Activated T-helper 9 cell treated with anti-CD3 and anti-CD28 coated beads, Interleukin-2, amount 50 U/mL, for 16 hours (primary cell): ENCODE measurements at regions not wholly inside any gene's neighbourhood (a gene's known extent, or its start where the extent isn't known, plus 50 kb on each side); places are given as distances from the start of the nearest gene placed in this dataset.
"Not testable (repeated sequence)": the region's sequence is repeated elsewhere in the genome, so short reads cannot be mapped to it uniquely, and the experiment has no call there.

ENCODE experiments used
- DNase-seq: peaks from one replicate; pipeline ENCODE4 v3.0.0-alpha.2; 2020; ENCODE audit warnings: low read depth

DNA sequence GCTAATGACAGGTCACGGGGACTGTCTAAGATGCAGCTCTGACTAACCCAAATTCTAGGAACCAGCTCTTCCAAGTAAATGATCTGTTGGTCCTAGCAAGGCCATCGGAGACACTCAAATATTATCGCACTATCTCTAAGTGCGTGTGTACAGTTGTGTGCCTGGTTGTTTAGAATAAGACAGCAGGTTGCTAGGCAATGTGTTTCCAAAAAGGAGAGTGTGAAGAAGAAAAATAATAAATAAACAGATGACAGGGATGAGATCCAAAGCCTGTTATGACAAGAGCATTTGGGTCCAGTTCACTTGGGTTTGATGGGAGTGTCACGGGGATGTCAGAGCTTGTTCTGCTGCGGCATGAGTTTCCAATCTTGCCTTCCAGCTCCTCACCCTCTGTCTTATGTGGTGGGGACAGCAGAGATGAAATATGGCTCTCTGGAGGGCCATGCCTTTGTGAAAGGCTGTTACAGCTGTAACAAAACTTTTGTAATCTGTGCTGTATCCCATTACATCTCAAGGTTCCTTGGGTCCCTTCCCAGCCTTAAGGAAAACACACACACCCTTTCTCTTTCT lies 127.5 kb upstream of the TNP1 start:
- no peak for DNase-seq

DNA sequence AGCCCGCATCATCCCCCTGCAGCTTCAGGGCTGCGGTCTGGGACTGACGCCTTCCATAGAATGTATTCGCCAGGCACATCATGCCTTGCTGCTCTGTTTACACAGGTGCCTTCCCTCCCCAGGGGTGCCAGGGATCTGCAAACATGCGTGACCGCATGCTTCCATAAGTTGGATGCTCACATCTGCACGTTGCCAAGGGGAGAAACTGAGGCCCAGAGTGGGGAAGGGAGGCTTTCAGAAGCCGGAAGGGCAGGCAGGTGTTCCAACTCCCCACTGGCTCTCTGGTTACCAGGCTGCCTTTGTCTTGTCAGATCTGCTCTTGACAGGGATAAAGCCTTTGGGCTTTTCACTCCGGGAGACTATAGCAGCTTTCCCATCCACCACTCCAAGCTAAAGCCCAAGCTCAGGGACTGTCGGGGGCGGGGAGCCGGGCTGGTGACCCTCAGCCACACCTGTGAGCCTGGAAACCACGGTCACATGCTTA lies 125.8 kb upstream of the TNP1 start:
- no peak for DNase-seq

DNA sequence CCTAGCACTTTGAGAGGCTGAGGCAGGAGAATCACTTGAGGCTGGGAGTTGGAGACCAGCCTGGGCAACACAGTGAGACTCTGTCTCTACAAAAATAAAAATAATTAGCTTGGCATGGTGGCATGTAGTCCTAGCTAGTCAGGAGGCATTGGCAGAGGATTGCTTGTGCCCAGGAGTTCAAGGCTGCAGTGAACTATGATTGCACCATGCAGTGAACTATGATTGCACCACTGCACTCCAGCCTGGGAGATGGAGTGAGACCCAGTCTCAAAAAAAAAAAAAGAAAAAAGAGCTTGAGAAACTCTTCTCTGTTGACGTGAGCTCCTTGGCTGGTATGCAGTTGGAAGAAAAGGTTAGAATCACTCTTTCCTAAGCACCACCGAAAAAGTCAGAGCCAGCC lies 125.1 kb upstream of the TNP1 start:
- no peak for DNase-seq

DNA sequence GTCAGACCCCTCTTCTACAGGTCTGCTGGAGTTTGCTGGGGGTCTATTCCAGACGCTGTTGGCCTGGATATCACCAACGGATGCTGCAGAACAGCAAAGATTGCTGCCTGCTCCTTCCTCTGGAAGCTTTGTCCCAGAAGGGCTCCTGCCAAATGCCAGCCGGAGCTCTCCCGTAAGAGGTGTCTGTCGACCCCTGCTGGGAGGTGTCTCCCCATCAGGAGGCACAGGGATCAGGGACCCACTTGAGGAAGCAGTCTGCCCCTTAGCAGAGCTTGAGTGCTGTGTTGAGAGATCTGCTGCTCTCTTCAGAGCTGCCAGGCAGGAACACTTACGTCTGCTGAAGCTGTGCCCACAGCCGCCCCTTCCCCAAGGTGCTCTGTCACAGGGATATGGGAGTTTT lies 122.1 kb upstream of the TNP1 start:
- not testable (repeated sequence) for DNase-seq

DNA sequence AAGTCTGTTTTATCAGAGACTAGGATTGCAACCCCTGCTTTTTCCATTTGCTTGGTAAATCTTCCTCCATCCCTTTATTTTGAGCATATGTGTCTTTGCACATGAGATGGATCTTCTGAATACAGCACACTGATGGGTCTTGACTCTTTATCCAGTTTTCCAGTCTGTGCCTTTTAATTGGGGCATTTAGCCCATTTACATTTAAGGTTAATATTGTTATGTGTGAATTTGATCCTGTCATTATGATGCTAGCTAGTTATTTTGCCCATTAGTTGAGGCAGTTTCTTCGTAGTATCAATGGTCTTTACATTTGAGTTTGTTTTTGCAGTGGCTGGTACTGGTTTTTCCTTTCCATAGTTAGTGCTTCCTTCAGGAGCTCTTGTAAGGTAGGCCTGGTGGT lies 120.6 kb upstream of the TNP1 start:
- not testable (repeated sequence) for DNase-seq

DNA sequence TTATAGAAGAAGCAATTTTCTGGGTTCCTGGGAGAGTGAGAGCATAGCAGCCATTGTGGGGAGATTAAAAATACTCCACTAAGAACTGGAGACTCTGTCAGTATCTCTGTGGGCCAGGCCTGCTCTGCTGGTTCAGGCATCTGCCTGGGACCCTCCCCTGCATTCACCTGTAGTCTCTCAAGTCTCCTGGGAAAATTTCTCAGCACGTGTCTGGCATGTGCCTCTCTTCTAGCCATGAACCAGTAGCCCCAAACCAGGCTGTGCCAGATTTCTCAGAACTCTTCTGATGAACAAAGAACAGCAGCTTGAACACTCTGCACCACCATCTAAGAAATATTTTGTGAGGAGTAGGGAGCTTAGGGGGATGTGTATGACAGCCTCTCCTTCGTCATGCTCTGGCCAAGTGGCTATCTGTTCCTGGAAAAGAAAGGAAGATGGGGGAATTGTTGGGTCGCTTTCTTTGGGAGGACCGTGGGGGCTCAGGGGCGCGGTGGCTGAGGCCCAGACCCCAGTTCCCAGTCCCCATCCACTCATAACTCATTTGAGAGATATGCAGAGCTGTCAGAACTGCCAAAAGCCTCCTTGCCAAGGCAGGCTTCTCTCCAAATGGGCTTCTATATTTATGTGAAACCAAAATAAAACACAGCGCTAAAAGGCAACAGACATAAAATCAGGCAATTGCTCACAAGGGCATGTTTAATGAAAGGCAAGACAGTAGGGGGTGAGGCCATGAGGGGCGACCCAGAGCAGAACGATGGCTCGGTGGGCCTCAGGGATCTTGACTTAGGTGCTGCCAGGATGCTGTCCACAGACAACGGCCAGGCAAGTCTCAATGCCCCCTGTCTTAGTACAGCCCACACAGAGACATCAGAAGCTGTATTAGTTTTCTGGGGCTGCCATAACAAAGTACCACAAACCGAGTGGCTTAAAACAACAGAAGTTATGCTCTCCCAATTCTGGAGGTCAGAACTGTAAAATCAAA lies 114.7 kb upstream of the TNP1 start:
- DNase-seq = no peak

DNA sequence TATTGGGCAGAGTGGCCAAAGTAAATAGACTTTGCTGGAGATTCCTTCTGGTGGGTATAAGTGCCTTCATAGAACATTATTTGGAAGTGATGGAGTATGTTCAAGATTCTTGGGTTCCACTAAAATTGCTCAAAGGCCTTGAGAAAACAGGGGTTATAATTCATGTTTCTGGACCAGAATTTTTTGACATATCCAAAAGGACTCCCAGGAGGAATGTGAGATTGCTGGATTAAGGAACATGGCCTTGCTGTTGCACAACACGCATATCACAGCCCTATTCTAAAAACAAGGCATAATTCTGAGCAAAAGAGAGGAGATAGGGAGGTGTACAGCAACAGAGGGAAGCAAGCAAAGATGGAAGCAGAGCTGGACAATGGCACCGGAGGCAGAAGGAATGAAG lies 111.7 kb upstream of the TNP1 start:
- no peak for DNase-seq

DNA sequence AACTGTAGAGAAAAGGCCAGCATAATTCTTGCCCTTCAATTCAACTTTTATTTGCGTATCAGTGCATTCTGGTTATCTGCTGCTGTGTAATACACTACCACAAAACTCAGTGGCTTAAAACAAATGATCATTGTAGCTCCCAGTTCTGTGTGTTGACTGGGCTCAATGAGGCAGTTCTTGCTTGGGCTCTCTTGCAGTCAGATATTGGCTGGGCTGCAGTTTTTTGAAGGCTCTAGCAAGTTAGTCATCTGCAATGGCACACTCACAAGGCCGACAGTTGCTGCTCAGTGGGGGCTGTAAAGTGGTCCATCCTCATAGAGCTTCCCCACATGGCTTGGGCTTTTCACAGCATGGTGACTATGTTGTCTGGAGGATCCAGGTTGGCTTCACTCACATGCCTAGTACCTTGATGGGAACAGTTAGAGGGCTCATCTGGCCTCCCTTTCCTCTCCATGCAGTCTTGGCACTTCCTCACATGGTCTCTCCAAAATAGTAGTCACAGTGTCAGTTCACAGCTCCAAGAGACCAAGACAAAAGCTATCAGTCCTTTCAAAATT lies 110.6 kb upstream of the TNP1 start:
- no peak for DNase-seq

DNA sequence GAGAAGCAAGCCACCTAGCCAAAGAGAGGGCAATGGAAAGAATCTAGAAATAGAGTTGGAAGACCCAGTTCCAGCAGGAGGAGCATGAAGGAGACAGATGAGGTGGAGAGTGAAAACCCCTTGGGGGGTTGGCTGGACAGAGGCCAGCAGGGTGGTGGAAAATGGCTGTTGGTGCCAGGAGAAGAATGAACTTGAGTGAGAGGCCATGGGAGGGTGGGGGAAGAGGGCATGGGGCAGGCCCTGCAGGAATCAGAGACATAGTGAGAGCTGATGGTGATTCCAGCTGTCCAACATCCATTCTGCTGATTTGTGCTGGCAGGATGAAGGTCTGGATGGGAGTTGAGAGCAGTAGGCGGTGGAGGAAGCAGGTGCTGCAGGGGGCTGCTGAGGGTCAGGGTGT lies 108.0 kb upstream of the TNP1 start:
- DNase-seq = no peak

DNA sequence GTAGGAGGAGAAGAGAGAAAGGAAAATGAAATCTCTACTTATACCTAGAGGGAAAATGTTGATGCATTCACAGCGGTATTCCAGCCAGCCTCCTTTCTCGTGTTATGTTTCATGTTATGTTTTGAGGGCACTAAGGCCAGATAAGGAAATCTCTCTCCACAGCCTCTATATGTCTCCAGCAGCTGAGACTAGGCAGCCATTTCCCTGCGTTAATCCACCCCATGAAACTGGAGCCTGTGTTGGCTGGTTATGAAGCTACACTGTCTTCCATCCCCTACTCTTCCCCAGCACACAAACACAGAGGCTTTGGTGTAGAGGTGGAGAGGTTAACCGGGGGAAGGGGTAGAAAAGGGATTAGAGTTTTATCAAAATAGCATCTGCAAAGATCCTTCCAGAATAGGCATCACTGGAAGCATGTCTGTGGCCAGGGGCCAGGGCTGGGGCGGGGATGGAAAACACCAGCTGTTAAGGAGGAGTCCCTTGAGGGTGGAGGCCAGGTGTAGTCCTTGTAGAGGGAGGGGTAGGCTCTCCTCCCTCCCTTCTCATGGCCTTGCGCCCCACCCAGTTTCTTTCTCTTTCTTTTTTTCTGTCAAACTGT lies 100.9 kb upstream of the TNP1 start:
- DNase-seq = no peak

DNA sequence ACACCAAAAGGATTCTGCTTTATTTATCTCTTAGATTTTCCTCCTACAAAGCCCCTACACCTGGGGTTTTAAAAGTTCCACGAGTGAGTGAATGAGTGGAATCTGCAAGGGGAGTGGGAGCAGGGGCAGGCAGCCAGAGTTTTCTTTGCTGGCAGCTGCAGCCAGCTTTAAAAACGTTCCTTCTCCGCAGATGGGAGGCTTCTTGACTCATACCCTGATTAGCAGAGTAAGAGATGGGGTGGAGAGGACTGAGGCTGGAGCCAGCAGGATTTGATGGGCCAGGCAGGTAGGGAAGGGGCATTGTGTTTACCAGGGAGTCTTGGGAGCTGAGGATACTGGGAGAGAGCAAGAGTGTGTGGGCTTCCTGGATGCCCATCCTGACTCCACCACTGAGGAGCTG lies 99.6 kb upstream of the TNP1 start:
- DNase-seq = no peak

DNA sequence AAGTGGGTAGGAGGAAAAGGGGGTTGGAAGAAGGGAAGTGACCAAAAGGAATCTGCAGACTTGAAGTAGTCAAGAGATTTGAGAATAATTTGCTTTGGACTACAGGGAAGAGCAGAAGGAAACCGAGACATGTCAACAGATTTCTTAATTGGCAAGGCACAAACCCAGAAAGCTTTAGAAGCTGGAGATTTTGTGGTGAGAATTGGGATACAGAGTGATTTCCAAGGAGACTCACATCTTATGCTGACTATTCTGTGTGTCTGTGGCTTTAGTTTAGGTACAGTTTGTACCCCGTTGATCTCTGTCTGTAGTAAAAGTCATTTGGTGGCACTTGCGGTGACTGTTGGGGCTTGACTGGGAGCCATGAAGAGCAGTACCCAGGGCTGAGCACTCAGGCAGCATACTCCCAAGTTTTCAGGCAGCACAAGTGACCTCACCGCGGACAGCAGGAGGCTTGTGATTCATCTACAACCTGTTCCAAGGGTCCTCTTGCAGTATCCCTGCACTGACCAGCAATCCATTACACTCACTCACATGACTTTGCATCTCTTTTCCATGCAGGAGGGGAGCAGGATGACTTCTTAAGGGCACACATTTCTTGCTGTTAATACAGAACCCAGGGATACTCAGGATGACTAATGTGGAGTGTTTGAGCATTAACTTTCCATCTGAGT lies 97.1 kb upstream of the TNP1 start:
- no peak for DNase-seq

DNA sequence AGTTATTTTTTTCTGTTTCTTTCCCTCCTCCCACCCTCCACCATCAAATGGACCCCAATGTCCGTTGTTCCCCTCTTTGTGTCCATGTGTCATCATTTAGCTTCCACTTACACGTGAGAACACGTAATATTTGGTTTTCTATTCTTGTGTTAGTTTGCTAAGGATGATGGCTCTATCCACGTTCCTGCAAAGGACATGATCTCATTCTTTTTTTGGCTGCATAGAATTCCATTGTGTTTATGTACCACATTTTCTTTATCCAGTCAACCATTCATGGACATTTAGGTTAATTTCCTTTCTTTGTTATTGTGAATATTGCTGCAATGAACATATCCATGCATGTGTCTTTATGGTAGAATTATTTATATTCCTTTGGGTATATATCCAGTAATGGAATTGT lies 91.3 kb upstream of the TNP1 start:
- DNase-seq = no peak

DNA sequence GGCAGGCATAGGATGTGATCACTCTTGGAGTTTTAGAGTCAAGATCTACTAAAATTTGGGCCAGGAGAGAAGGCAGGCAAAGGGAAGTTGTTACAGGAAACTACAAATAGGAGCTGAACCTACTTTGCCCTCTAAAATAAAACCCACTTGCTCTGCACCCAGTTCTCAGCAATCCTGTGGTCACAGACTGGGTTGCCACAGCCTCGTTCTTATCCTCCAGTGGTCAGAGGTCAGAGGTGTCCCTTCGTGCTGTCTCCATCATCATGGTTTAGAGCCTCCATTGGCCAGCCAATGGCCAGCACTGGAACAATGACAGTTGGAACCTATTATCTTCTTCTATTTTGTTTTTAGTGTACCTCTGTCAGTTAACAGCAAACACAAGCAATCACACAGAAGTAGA lies 90.7 kb upstream of the TNP1 start:
- DNase-seq = no peak

DNA sequence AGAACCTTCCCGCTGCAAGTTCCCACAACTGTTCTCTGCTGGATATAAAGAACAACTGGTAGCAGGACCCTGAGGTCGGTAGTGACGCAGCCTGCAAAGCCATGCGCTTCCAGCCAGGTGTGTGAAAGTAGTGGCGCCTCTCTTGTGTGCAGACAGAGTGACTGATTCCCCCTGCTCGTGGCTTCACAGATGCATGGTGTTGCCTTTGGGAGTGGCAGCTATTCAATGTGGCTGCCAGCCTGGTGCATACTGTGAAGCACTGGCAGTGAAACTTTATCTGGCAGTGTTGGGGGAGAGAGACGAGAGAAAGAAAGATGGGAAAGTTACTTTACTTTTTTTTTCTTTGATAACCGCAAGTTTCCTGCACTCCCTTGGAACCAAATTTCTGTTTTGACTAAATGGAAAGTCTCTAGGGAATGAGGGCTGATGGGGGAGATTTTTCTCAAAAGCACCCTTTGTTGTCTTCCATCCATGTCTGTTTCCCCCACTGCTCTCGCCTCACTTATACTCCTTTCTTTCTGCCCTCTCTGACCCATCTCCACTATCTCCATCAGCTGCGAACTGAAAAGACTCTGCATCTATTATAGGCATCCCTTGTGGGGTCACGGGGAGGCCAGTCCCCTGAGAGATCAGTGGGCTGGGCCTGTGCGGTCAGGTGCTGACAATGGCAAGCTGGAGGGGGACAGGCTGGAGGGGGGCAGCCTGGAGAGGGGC lies 90.0 kb upstream of the TNP1 start:
- DNase-seq = no peak

DNA sequence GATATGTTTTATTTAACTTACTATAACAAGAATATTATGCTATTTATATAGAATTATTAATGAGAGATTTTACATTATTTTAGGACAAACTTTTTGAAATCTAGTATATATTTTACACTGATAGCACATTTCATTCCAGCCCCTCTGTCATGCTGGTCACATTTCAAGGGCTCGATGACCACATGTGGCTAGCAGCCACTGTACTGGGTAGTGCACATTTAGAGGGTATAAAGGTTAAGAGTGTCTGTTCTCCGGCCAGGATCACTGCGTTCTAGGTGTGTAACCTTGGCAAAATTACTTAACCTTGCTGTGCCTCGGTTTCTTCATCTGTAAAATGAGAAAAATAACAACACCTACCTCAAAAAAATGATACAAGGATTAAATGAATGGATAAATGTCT lies 87.2 kb upstream of the TNP1 start:
- no peak for DNase-seq

DNA sequence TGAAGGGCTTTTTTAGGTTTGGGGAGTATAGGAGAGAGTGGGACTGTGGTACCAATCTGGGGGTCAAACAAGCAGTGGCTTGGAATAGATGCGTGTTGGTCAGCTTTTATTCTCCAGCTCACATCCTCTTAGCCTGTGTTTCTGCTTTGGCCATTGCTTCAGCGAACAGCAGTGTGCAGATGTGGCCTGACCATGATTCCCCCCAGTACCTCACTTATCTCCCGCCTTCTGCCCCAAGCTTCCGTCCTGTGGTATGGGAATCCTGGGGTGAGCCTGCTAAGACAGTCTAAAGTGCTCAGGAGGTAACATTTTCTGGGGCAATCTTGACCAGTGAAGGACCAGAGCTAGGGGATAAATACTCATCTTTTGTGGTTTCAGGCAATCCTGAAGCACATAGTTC lies 84.9 kb upstream of the TNP1 start:
- no peak for DNase-seq

DNA sequence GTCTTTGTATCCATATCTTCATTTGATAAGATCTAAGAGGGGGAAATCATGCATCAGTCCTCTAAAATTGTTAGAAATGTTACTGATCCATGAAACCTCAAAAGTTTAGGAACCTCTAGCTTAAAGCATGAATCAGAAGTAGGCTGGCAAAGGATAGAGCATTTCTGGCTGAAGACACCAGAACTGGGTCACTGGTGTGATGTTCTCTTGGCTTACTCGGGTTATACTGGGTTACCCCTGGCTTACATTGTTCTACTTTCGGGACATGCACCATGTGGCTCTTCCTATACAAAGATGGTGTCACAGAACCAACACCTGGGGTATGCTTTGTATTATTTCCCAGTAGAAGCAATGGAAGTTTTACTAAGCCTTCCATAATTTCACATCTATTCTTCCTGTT lies 83.2 kb upstream of the TNP1 start:
- DNase-seq = no peak

DNA sequence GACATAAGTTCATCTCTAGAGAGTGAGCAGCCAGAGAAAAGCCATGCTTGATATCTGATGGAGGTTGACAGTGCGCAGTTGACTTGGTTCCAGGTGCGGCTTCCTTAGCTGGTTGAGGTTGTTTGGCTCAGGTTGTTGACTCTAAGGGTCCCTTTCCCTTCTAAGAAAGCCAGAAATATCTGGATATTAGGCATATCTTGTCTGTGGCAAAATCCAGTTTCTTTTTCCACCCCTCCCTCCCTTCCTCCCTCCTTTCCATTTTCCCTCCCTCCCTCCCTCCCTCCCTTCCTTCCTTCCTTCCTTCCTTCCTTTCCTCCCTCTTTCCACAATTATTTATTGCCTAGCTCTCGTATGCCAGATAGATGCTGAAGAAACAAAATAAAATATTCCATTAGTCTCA lies 82.6 kb upstream of the TNP1 start:
- no peak for DNase-seq

DNA sequence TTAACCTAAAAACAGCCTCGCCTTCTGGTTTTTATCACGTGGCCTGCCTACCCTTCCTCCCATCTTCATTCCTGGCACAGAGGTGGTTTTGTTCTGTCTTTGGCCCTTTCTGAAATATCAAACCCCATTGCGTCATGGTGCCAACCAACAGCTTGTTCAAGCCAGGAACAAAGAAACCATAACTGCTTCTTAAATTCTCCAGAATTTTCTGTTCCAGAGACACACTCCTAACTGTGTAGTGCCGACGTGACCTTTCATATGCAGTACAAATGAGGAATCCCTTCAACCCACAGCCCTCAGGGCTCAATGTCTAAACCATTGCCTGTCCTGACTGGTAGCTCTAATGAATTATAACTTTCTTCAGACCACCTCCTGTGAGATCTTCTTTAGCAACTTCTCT lies 82.2 kb upstream of the TNP1 start:
- DNase-seq = no peak

DNA sequence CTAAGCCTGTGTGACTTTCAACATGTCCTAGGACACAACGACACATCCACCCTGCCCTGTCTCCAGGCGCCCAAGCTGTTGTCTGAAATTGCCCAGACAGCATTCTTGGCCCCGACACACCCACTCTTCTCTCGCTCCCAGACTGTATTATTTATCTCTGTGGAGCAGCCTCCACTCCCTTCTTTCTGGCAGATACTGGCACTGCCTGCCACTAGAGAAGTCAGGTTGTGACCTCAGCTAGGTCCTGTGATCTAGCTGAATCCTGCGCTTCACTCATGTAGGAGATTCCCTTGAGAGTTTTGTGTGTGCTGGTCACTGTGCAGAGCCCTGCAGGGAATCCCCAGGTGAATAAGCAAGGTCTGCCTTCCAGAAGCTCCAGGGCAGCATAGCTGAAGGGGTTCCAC lies 77.1 kb upstream of the TNP1 start:
- DNase-seq = no peak

DNA sequence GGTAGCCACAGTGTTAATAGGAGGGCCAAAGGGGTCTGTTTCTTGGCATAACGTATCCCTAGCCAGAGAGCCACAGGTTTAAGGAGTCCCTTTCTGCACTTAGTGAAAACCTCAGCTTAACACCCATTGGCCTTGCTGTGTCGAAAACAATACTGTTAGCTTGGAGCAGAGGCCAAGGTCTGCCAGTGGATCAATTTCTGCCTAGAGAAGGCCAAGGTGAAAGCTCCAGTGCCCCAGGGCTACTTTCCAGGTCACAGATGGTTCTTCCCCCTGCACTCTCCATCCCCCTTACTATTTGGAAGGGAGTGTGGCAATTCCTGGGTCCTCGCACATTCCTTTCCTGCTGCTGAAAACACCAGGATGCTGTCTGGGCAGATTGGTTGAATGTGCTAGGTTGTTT lies 74.8 kb upstream of the TNP1 start:
- DNase-seq = no peak
